Activated CD4-positive, alpha-beta memory T cell treated with anti-CD3 and anti-CD28 coated beads for 36 hours (primary cell): ENCODE measurements at regions not wholly inside any gene's neighbourhood (a gene's known extent, or its start where the extent isn't known, plus 50 kb on each side); places are given as distances from the start of the nearest gene placed in this dataset.

Experiments
- CTCF ChIA-PET: fragments of 350-600 bp; sonication (Branson Sonifier 250); formaldehyde crosslinking; loops from one replicate; lab custom pipeline; 2021; ENCODE audit warnings: antibody characterized with exemption, inconsistent platforms; lab: Charles Lee
- POLR2A ChIA-PET: fragments of 350-600 bp; sonication (Branson Sonifier 250); formaldehyde crosslinking; loops from one replicate; lab custom pipeline; 2021; ENCODE audit warnings: antibody characterized with exemption; lab: Charles Lee
- DNase-seq: peaks from one replicate; pipeline ENCODE4 v3.0.0-alpha.2; 2020
- H3K27ac Mint-ChIP-seq: one replicate; pipeline ENCODE4 v1.8.0; 2021; ENCODE audit warnings: mixed read lengths
- H3K27me3 Mint-ChIP-seq: one replicate; pipeline ENCODE4 v1.8.0; 2021; ENCODE audit warnings: mixed read lengths
- H3K36me3 Mint-ChIP-seq: one replicate; pipeline ENCODE4 v1.8.0; 2021; ENCODE audit warnings: mixed read lengths
- H3K4me1 Mint-ChIP-seq: one replicate; pipeline ENCODE4 v1.8.0; 2021; ENCODE audit warnings: low read depth, mixed read lengths
- H3K4me3 Mint-ChIP-seq: one replicate; pipeline ENCODE4 v1.8.0; 2021; ENCODE audit warnings: mild to moderate bottlenecking, mixed read lengths
- H3K9me3 Mint-ChIP-seq: one replicate; pipeline ENCODE4 v1.8.0; 2021; ENCODE audit warnings: mixed read lengths
- intact Hi-C: fragments of 100-400 bp; cut with micrococcal nuclease; formaldehyde crosslinking; loops from one replicate; pipeline ENCODE4 v1.15.1; 2023

DNA sequence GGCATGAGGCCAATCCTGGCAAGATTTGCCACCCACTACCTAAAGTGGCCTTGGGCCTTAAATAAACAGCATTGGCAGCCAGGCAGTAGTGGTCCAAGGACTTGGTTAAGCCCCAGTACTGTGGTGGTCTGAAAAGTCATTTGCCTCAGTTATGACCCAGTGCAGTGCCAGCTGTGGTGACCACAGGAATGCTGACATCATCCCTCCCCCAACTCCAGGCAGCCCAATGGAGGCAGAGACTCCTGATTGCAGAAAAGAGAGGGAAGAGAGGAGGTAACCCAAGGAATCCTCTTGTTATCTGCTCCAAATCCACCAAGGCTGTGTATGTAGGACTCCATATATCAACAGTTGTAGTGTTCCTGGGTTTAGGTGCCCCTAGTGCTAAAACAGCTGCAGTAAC lies 883.6 kb downstream of the SQOR start:
- H3K4me1 Mint-ChIP-seq, result no peaks in the 10 kb centered on the region
- H3K27me3 Mint-ChIP-seq, result no peaks in the 10 kb centered on the region
- CTCF ChIA-PET, result no interaction called here
- intact Hi-C loops, result no loop called here
- no peaks in the 10 kb centered on the region for H3K36me3 Mint-ChIP-seq
- no peak for DNase-seq
- POLR2A ChIA-PET, result no interaction called here
- H3K9me3 Mint-ChIP-seq, result peaks cover 6% of the 10 kb centered on the region
- no peak overlapping the region for H3K4me3 Mint-ChIP-seq
- H3K27ac Mint-ChIP-seq, result no peak overlapping the region

DNA sequence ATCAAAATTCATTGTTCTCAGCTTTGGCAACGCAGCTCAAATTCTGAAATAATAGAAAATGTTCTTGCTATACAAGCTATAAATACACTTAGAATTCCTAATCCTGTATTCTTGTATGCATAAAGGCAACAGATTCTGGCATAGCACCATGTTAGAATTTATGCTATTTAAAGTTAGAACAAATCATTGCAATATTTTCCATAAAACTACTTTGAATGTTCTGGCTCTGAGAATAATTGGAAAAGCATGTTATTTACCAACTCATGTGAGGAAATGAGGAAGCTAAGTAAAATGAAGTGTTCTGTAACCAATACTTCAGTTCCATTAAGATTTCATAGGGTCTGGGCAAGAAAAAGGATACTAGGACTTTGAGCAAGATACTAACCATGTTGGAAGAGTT lies 888.9 kb downstream of the SQOR start:
- Mint-ChIP-seq H3K4me1 (no peaks in the 10 kb centered on the region), H3K36me3 (no peaks in the 10 kb centered on the region), H3K4me3 (no peak overlapping the region), H3K9me3 (peaks cover 25% of the 10 kb centered on the region), H3K27me3 (no peaks in the 10 kb centered on the region), H3K27ac (no peak overlapping the region)
- intact Hi-C loops, result no loop called here
- POLR2A ChIA-PET, result no interaction called here
- CTCF ChIA-PET, result no interaction called here
- DNase-seq, result no peak

DNA sequence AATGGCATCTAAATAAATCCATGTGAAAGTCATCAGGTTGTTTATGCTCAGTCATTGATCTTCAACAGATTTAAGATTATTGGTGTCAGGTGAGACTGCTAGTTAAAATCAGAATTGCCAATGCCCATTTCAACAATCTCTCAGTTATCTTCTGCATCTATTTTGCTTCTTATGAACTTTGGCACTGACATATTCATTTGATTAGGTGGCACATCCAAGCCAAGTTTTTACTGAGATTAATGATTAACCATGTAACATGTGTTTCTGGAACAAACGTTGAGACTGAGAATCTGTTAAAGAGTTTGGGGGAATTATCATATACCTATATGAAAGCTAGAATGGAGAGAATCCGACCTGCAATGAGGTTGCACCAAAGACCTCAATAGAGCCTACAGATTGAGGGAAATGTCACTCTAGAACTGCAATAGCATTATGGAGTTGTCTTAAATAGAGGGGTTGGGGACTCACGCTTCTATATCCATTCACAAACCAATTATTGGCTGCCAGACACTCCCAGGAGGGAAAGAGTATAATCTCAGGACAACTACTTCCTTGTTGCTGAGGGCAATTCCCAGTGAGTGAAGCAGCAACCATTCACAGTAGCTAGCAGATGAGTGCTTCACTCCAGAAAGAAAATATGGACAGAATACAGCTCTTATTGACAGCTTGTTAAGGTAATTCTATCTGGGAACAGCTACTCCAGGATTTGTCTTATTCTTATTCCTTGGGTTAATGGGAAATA lies 891.3 kb downstream of the SQOR start:
- Mint-ChIP-seq H3K36me3 (no peaks in the 10 kb centered on the region), H3K27ac (no peak overlapping the region), H3K9me3 (peaks cover 24% of the 10 kb centered on the region), H3K4me1 (no peaks in the 10 kb centered on the region), H3K4me3 (no peak overlapping the region), H3K27me3 (no peaks in the 10 kb centered on the region)
- POLR2A ChIA-PET, result no interaction called here
- no peak for DNase-seq
- intact Hi-C loops, result no loop called here
- CTCF ChIA-PET, result no interaction called here

DNA sequence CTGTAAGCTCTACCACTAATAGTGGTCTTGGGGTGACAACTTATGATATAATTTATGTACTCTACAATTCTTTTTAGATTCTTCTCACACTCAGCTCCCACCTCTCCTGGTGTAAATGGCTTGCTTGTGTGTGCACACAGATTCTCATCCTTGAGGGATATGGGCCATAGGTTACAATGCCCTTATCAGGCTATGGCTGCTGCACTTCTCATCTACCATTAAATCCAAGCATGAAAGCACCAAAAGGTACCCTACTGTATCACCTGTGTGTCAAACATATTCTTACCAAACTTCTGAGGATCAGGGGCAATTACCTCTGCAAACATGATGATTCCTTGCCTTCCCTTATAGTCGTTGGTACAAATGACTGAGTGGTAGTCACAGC lies 891.9 kb downstream of the SQOR start:
- CTCF ChIA-PET, result no interaction called here
- H3K4me3 Mint-ChIP-seq, result no peak overlapping the region

DNA sequence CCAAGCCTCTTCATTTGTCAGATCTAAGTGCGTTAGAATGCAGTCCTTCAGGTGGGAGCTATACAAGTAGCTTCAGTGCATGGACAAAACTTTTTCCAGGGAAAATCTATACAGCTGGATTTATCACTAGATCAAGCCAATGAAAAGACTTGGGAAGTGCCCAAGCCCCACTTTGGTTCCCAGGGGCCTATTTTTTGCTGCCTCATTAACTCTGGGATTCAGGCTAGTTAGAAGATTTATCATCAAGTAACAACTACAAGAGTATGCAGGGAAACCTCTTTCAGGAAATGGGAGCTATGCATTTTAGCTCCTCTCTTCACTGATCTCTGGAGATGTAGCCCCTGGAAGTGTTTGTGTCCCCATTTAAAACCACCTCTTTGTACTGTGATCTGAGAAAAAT lies 908.8 kb downstream of the SQOR start:
- no peak for DNase-seq
- Mint-ChIP-seq H3K27me3 (no peaks in the 10 kb centered on the region), H3K36me3 (no peaks in the 10 kb centered on the region), H3K27ac (no peak overlapping the region), H3K4me1 (no peaks in the 10 kb centered on the region), H3K9me3 (peaks cover 15% of the 10 kb centered on the region), H3K4me3 (no peak overlapping the region)
- ChIA-PET POLR2A (no interaction called here), CTCF (no interaction called here)
- intact Hi-C loops, result no loop called here

More for the DNA sequence above, 891.9 kb downstream of the SQOR start:
- no peaks in the 10 kb centered on the region for H3K27me3 Mint-ChIP-seq
- POLR2A ChIA-PET, result no interaction called here
- H3K36me3 Mint-ChIP-seq, result no peaks in the 10 kb centered on the region
- intact Hi-C loops, result no loop called here
- H3K9me3 Mint-ChIP-seq, result peaks cover 24% of the 10 kb centered on the region
- no peak for DNase-seq
- H3K4me1 Mint-ChIP-seq, result no peaks in the 10 kb centered on the region
- H3K27ac Mint-ChIP-seq, result no peak overlapping the region

DNA sequence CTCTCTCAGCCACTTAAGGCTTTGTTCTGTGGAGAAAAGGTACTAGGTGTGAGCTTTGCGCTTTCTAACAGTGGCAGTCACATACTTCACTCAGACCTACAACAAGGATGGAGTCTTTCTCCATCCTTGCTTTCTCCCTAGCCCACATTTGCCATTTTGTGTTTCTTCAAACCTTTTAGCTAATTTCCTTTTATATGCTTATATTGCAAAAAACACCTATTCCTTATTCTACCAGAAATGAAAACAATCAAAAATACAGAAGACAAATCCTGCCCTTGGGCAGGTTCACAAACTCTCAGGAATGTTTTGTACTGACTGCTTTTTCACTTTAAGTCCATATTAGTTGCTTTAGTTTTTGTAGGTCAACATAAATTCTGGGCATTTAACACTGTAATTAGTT lies 914.2 kb downstream of the SQOR start:
- H3K27ac Mint-ChIP-seq, result no peak overlapping the region
- intact Hi-C loops, result no loop called here
- H3K9me3 Mint-ChIP-seq, result peaks cover 4% of the 10 kb centered on the region
- H3K27me3 Mint-ChIP-seq, result no peaks in the 10 kb centered on the region
- H3K36me3 Mint-ChIP-seq, result no peaks in the 10 kb centered on the region
- no peak overlapping the region for H3K4me3 Mint-ChIP-seq
- DNase-seq, result no peak
- CTCF ChIA-PET, result no interaction called here
- POLR2A ChIA-PET, result no interaction called here
- H3K4me1 Mint-ChIP-seq, result no peaks in the 10 kb centered on the region

DNA sequence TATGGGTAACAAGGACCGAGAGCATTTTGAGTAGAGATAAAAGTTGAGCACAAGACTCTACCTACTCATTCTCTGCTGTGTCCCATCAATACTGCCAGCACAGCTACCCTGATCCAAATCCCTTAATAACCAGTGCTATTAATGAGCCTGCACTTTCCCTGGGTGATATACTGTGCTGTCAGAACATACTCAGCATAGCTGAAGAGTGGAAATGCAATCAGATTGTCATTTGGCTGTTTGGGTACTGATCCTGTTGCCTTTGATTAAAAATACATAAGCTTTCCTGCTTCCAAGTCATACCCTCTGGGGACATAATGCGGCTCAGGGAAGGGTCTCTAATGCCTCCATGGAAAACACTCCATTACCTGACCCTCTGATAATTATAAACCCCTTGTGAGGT lies 917.5 kb downstream of the SQOR start:
- intact Hi-C loops, result no loop called here

DNA sequence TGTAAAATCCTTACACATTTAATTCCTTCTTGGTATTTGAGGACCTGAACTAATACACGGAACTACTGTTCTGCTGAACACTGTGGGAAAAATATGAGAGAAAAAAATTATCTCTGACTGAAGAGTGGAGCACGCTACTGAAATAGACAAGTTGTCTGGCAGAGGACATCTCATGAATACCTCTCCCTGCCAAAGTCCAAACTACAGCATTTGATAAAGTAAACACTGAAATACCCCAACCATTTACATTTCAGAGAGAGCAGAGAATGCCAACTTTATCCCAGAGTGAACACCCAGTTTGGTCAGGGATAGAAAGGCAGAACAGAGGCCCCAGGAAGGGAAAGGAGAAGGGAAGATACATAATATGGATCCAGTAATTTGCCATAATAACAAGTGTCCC lies 920.7 kb downstream of the SQOR start:
- ChIA-PET POLR2A (no interaction called here), CTCF (no interaction called here)
- no peak overlapping the region for H3K4me3 Mint-ChIP-seq

More for the DNA sequence above, 917.5 kb downstream of the SQOR start:
- no peaks in the 10 kb centered on the region for H3K36me3 Mint-ChIP-seq
- H3K4me3 Mint-ChIP-seq, result no peak overlapping the region
- no peaks in the 10 kb centered on the region for H3K4me1 Mint-ChIP-seq
- H3K27ac Mint-ChIP-seq, result no peak overlapping the region
- peaks cover 11% of the 10 kb centered on the region for H3K9me3 Mint-ChIP-seq
- ChIA-PET POLR2A (no interaction called here), CTCF (no interaction called here)
- no peaks in the 10 kb centered on the region for H3K27me3 Mint-ChIP-seq
- DNase-seq, result no peak

DNA sequence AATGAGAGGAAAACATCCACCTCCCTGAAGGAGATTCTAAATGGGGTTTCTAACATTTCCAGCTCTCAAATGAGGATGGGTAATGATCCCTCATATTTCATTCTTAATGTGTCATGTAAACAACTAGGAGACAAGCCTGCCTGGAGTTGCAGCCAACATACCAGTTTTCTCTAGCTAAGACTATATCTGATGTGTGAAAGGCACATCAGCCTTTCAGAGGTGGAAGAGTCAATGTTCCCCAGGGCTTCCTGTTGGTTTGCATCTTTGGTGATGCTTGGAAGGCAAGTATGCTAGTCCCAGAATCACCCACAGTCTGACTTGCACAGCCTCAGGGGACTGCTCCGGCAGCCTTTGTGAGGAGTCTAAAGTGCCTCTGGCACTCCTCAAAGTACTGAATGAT lies 921.2 kb downstream of the SQOR start:
- ChIA-PET POLR2A (no interaction called here), CTCF (no interaction called here)
- Mint-ChIP-seq H3K9me3 (peaks cover 11% of the 10 kb centered on the region), H3K4me3 (no peak overlapping the region), H3K4me1 (no peaks in the 10 kb centered on the region), H3K27ac (no peak overlapping the region), H3K36me3 (no peaks in the 10 kb centered on the region), H3K27me3 (no peaks in the 10 kb centered on the region)
- intact Hi-C loops, result no loop called here
- DNase-seq, result no peak

More for the DNA sequence above, 920.7 kb downstream of the SQOR start:
- Mint-ChIP-seq H3K9me3 (peaks cover 11% of the 10 kb centered on the region), H3K4me1 (no peaks in the 10 kb centered on the region), H3K27ac (no peak overlapping the region), H3K27me3 (no peaks in the 10 kb centered on the region), H3K36me3 (no peaks in the 10 kb centered on the region)
- DNase-seq, result no peak
- intact Hi-C loops, result no loop called here

DNA sequence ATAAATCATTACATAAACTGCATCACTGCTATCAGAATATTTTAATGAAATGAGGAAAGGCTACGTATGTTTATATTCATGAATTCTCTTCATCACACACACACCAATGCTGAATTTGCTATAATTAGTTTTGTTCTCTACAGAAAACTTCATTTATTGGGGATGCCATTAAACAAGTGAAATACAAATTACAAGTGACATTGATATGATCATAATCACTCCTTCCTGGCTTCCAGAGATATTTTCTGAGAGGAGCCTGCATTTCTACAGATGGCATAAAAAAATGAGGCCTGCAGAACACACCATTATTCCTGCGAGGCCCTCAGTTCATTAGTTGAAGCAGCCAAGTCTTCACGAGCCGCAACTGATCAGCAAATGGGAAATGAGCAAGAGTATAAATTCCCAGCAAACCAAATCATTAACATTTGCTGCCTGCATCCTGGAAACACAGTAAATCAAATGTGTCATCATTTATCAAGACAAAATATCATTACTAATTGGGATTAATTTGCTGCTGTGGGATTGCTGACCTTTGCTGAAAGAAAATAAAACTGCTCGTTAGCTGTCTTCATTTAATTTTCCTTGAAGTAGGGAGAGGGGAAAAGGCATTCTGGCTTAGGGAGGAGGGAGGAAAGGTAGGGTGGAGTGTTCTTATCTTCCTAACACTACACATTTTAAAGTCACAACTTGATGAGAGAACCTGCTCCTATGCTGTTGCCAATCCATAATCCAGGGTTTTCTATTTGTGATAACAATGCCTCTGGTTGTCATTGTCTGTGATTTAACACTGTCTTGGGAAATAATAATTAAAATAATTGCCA lies 921.9 kb downstream of the SQOR start:
- intact Hi-C loops, result no loop called here
- Mint-ChIP-seq H3K27ac (no peak overlapping the region), H3K27me3 (no peaks in the 10 kb centered on the region), H3K36me3 (no peaks in the 10 kb centered on the region), H3K4me3 (no peak overlapping the region), H3K4me1 (no peaks in the 10 kb centered on the region), H3K9me3 (peaks cover 11% of the 10 kb centered on the region)
- CTCF ChIA-PET, result no interaction called here
- no peak for DNase-seq
- POLR2A ChIA-PET, result no interaction called here

DNA sequence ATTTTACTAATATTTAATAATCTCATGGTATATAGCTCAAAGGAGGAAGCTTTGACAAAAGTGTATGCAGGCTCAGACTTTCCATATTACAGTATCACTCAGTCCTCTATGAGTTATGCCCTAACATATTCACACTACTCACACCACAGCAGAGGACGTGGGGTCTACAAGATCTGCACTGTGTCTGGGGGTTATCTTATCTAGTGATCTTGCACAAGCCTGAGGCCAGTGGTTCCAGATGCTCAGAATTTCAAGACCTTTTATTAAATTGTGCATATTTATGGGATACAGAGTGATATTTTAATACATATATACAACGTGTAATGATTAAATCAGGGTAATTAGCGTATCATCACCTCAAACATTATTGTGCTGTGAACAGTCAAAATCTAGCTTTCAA lies 933.1 kb downstream of the SQOR start:
- no peak overlapping the region for H3K27ac Mint-ChIP-seq
- no peak for DNase-seq
- H3K4me1 Mint-ChIP-seq, result no peaks in the 10 kb centered on the region
- ChIA-PET POLR2A (no interaction called here), CTCF (no interaction called here)
- peaks cover 2% of the 10 kb centered on the region for H3K9me3 Mint-ChIP-seq
- no peak overlapping the region for H3K4me3 Mint-ChIP-seq
- intact Hi-C loops, result no loop called here
- H3K36me3 Mint-ChIP-seq, result no peaks in the 10 kb centered on the region
- no peaks in the 10 kb centered on the region for H3K27me3 Mint-ChIP-seq

DNA sequence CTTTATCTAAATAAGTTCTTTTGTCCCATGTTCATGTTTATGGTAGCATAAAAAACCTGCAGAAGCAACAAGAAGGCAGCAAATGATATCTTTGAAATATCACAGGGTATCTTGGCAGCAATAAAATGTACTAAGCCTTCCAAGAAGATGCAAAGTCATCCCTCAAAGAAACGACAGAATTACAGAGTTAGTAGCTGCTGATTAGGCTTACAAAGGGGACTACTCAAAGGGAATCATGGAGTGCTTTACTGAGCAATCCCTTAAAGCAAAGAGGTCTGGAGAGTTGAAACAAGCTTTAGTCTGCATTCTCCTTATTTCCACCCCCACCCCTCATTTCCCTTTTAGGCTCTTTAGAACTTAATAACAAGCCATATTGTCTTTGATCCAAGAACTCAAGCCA lies 935.0 kb downstream of the SQOR start:
- no peaks in the 10 kb centered on the region for H3K36me3 Mint-ChIP-seq
- no peaks in the 10 kb centered on the region for H3K27me3 Mint-ChIP-seq
- ChIA-PET CTCF (no interaction called here), POLR2A (no interaction called here)
- no peak overlapping the region for H3K4me3 Mint-ChIP-seq
- no peaks in the 10 kb centered on the region for H3K4me1 Mint-ChIP-seq
- intact Hi-C loops, result no loop called here
- no peaks in the 10 kb centered on the region for H3K9me3 Mint-ChIP-seq
- H3K27ac Mint-ChIP-seq, result no peak overlapping the region
- DNase-seq, result no peak
